A549 (cell line): ENCODE measurements at regions not wholly inside any gene's neighbourhood (a gene's known extent, or its start where the extent isn't known, plus 50 kb on each side); places are given as distances from the start of the nearest gene placed in this dataset.

Experiments used
- ATAC-seq, 2 experiments: fragments of 200-7000 bp in 1 of 2; fragments of >200 bp in 1 of 2; cut with Nextera tagmentation in 1 of 2; cut with Tn5 transposase in 1 of 2; 3 replicates each; pipeline versions ENCODE4 v1.8.0 to v1.9.1; 2018 to 2020; ENCODE audit warnings: mild to moderate bottlenecking in 1 of 2, moderate library complexity in 1 of 2
- CTCF ChIA-PET: fragments of 300-600 bp; sonication (Branson Sonifier 250); formaldehyde crosslinking; extraction: SDS; loops from one replicate; lab custom pipeline; 2021; ENCODE audit warnings: antibody characterized with exemption, inconsistent platforms; lab: Yijun Ruan, JAX
- POLR2A ChIA-PET: fragments of 350-600 bp; formaldehyde crosslinking; extraction: SDS; loops from one replicate; lab custom pipeline; 2021; ENCODE audit warnings: antibody characterized with exemption, inconsistent platforms; lab: Yijun Ruan, JAX
- DNase-seq, 2 experiments: peaks; one replicate each; pipeline versions ENCODE4 v3.0.0 to v3.0.0-alpha.2; 2011 to 2016; ENCODE audit warnings: low read depth in 1 of 2, low spot score in 1 of 2
- FAIRE-seq: peaks from 2 replicates; lab custom pipeline; 2011; peaks lifted over from hg19 to GRCh38; lab: Jason Lieb, UNC
- H3K27ac ChIP-seq, 2 experiments: fragments of >200 bp; sonication (Bioruptor Twin); formaldehyde crosslinking; 3 replicates each; pipeline ENCODE4 v1.5.1; 2016 to 2017
- H3K4me1 ChIP-seq: fragments of >200 bp; sonication (Bioruptor Twin); formaldehyde crosslinking; 3 replicates; pipeline ENCODE4 v1.6.1; 2016
- H3K4me2 ChIP-seq: fragments of >200 bp; sonication (Bioruptor Twin); formaldehyde crosslinking; 3 replicates; pipeline ENCODE4 v1.6.1; 2016
- H3K4me3 ChIP-seq: fragments of >200 bp; sonication (Bioruptor Twin); formaldehyde crosslinking; 3 replicates; pipeline ENCODE4 v1.5.1; 2016
- H3K9me3 ChIP-seq: fragments of >200 bp; sonication (Bioruptor Twin); formaldehyde crosslinking; 3 replicates; pipeline ENCODE4 v1.6.1; 2016
- BHLHE40 ChIP-seq: IDR thresholded peaks from 2 replicates; pipeline ENCODE4 v1.6.1; 2012; ENCODE audit warnings: low read depth, low read length, inconsistent platforms
- CEBPB ChIP-seq, 2 experiments: fragments of >200 bp in 1 of 2; sonication (Bioruptor Twin) in 1 of 2; formaldehyde crosslinking in 1 of 2; IDR thresholded peaks; 2 replicates each; pipeline ENCODE4 v1.6.1; 2012 to 2016
- CHD4 ChIP-seq: fragments of 200-600 bp; sonication (generic); IDR thresholded peaks from 2 replicates; pipeline ENCODE4 v1.6.1; 2016; ENCODE audit warnings: antibody characterized with exemption, mild to moderate bottlenecking, borderline replicate concordance
- E2F6 ChIP-seq: IDR thresholded peaks from 2 replicates; pipeline ENCODE4 v1.6.1; 2012; ENCODE audit warnings: low read depth, borderline replicate concordance
- FOSB ChIP-seq: fragments of 250-450 bp; sonication (Bioruptor Pico); IDR thresholded peaks from 2 replicates; pipeline ENCODE4 v1.5.0; 2020; ENCODE audit warnings: mild to moderate bottlenecking, moderate library complexity
- FOSL2 ChIP-seq, 2 experiments: fragments of 450-650 bp in 1 of 2; fragments of >200 bp in 1 of 2; sonication (Bioruptor Twin) in 1 of 2; formaldehyde crosslinking; IDR thresholded peaks; 2 replicates each; pipeline versions ENCODE4 v1.5.0 to v1.6.1; 2016 to 2020; ENCODE audit warnings: mild to moderate bottlenecking in 1 of 2, moderate library complexity in 1 of 2
- FOXS1 ChIP-seq: fragments of 250-450 bp; sonication (Bioruptor Pico); IDR thresholded peaks from 2 replicates; pipeline ENCODE4 v1.5.0; 2020; ENCODE audit warnings: mild to moderate bottlenecking, moderate library complexity
- GATA3 ChIP-seq: IDR thresholded peaks from 2 replicates; pipeline ENCODE4 v1.6.1; 2012; ENCODE audit warnings: borderline replicate concordance
- HEYL ChIP-seq: fragments of 250-450 bp; sonication (Bioruptor Pico); IDR thresholded peaks from 2 replicates; pipeline ENCODE4 v1.8.0; 2021; ENCODE audit warnings: mild to moderate bottlenecking, moderate library complexity
- HMGXB4 ChIP-seq: fragments of 250-450 bp; sonication (Bioruptor Pico); IDR thresholded peaks from 2 replicates; pipeline ENCODE4 v1.5.0; 2021; ENCODE audit warnings: mild to moderate bottlenecking, moderate library complexity, borderline replicate concordance
- HOXA7 ChIP-seq: fragments of 250-450 bp; sonication (Bioruptor Pico); IDR thresholded peaks from 2 replicates; pipeline ENCODE4 v1.5.0; 2020; ENCODE audit warnings: mild to moderate bottlenecking, moderate library complexity
- HOXB13 ChIP-seq: fragments of 250-450 bp; sonication (Bioruptor Pico); IDR thresholded peaks from 2 replicates; pipeline ENCODE4 v1.5.0; 2020; ENCODE audit warnings: low read depth, mild to moderate bottlenecking, moderate library complexity
- KDM1A ChIP-seq: fragments of 200-600 bp; sonication (generic); IDR thresholded peaks from 2 replicates; pipeline ENCODE4 v1.6.1; 2016; ENCODE audit warnings: low read depth, mild to moderate bottlenecking
- KDM5A ChIP-seq: fragments of 200-600 bp; sonication (generic); IDR thresholded peaks from 2 replicates; pipeline ENCODE4 v1.6.1; 2016; ENCODE audit warnings: antibody characterized with exemption, mild to moderate bottlenecking
- MAFK ChIP-seq: fragments of 450-650 bp; IDR thresholded peaks from 2 replicates; pipeline ENCODE4 v1.6.1; 2014; ENCODE audit not compliant: partially characterized antibody
- NR3C1 ChIP-seq: fragments of >200 bp; sonication (Bioruptor Twin); formaldehyde crosslinking; IDR thresholded peaks from 3 replicates; pipeline ENCODE4 v1.6.1; 2017
- RARB ChIP-seq: fragments of 250-450 bp; sonication (Bioruptor Pico); IDR thresholded peaks from 2 replicates; pipeline ENCODE4 v1.8.0; 2021; ENCODE audit warnings: mild to moderate bottlenecking, moderate library complexity
- RFX5 ChIP-seq: fragments of 450-650 bp; IDR thresholded peaks from 2 replicates; pipeline ENCODE4 v1.7.1; 2014; ENCODE audit warnings: antibody characterized with exemption, mild to moderate bottlenecking, moderate library complexity
- SMC3 ChIP-seq: fragments of >200 bp; sonication (Bioruptor Twin); formaldehyde crosslinking; IDR thresholded peaks from 3 replicates; pipeline ENCODE4 v1.6.1; 2018; ENCODE audit warnings: inconsistent platforms
- ZC3H11A ChIP-seq: fragments of 450-650 bp; IDR thresholded peaks from 2 replicates; pipeline ENCODE4 v1.6.1; 2014; ENCODE audit warnings: antibody characterized with exemption, mild to moderate bottlenecking
- ZFP36 ChIP-seq: fragments of 450-650 bp; IDR thresholded peaks from 2 replicates; pipeline ENCODE4 v1.6.1; 2014; ENCODE audit warnings: borderline replicate concordance; ENCODE audit not compliant: partially characterized antibody
- ZNF302 ChIP-seq: fragments of 250-450 bp; sonication (Bioruptor Pico); IDR thresholded peaks from 2 replicates; pipeline ENCODE4 v1.9.0; 2021; ENCODE audit warnings: inconsistent platforms, mild to moderate bottlenecking, moderate library complexity
- ZSCAN20 ChIP-seq: fragments of 250-450 bp; sonication (Bioruptor Pico); IDR thresholded peaks from 2 replicates; pipeline ENCODE4 v1.8.0; 2022; ENCODE audit warnings: mild to moderate bottlenecking, moderate library complexity
- WGBS: methylation state at CpG from one replicate; pipeline ENCODE4 v1.1.6; 2017; ENCODE audit errors: missing lambda C conversion rate; 5-methylcytosine and 5-hydroxymethylcytosine counted together

GRCh38 chr10:52662256-52662655, 110.3 kb downstream of the MBL2 start:
- no peak for TF ChIP-seq CEBPB (IDR thresholded peaks at IDR 0.05)
- TF ChIP-seq ZFP36 = no peak
- no peak for TF ChIP-seq HEYL
- TF ChIP-seq HOXA7 (CRISPR knock-in tag) = no peak
- no peak for TF ChIP-seq MAFK
- TF ChIP-seq FOSB (CRISPR knock-in tag) = no peak
- no peak for TF ChIP-seq E2F6
- no peak for TF ChIP-seq HOXB13 (CRISPR knock-in tag)
- TF ChIP-seq ZNF302 = no peak
- no peak overlapping the region for H3K27ac ChIP-seq
- 26% methylated on average over 1 of the region's 1 CpG for WGBS
- no peaks in the 10 kb centered on the region for H3K4me1 ChIP-seq
- no peak overlapping the region for H3K4me3 ChIP-seq
- ChIA-PET CTCF (no interaction called here), POLR2A (no interaction called here)
- peaks cover 6% of the 10 kb centered on the region; the same call in 1 of the 3 replicates for H3K9me3 ChIP-seq
- FAIRE-seq = no peak
- no peak for DNase-seq
- no peak for ATAC-seq
- H3K4me2 ChIP-seq = no peak overlapping the region

- TF ChIP-seq SMC3 (no peak), FOSL2 (IDR thresholded peaks at IDR 0.05) (no peak), FOSL2 (CRISPR knock-in tag; IDR thresholded peaks at IDR 0.05) (no peak), MAFK (no peak), RARB (CRISPR knock-in tag) (no peak), FOXS1 (no peak), BHLHE40 (no peak), ZC3H11A (no peak), HEYL (no peak), KDM5A (no peak)
- DNase-seq (no peak), FAIRE-seq (no peak), ATAC-seq (no peak)
- Histone ChIP-seq H3K4me2 (no peak overlapping the region), H3K4me3 (no peak overlapping the region), H3K27ac (no peak overlapping the region), H3K9me3 (peaks cover 6% of the 10 kb centered on the region; the same call in 1 of the 3 replicates), H3K4me1 (no peaks in the 10 kb centered on the region)
- ChIA-PET CTCF (no interaction called here), POLR2A (no interaction called here)
- 20% methylated on average over 3 of the region's 3 CpGs for WGBS
These were observed 109.4 kb downstream of the MBL2 start for GRCh38 chr10:52663161-52663560.

DNA sequence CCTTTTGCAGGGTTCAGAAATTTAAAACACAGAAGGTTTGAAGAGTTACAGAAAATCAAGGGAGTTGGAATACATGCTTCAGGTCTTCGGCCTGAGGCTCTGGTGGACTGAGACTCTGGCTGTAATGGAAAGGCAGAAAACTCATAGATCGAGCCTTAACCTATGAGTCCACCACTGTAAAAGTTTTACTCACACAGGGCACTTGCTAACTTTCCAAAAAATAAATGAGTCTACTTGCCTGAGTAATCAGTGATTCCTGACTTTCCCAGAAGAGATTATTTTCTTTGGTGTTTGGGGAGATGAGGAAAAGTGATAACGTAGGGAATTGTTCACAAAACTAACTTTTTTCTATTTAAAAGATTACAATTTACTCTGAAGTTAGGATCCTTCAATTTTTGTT, 108.0 kb downstream of the MBL2 start:
- 18% methylated on average over 3 of the region's 3 CpGs for WGBS
- ATAC-seq (no peak), DNase-seq (no peak), FAIRE-seq (no peak)
- H3K9me3 ChIP-seq = peaks cover 6% of the 10 kb centered on the region; the same call in 1 of the 3 replicates
- H3K4me1 ChIP-seq = no peaks in the 10 kb centered on the region
- H3K4me2 ChIP-seq = no peak overlapping the region
- ChIA-PET POLR2A (no interaction called here), CTCF (interaction anchor here (0.8 kb wide), 1 partner anchor 27 kb away, joined by 3 read pairs; no protein-coding TSS in a partner anchor)
- no peak for TF ChIP-seq RFX5
- no peak for TF ChIP-seq NR3C1
- no peak overlapping the region for H3K4me3 ChIP-seq
- no peak overlapping the region for H3K27ac ChIP-seq

DNA sequence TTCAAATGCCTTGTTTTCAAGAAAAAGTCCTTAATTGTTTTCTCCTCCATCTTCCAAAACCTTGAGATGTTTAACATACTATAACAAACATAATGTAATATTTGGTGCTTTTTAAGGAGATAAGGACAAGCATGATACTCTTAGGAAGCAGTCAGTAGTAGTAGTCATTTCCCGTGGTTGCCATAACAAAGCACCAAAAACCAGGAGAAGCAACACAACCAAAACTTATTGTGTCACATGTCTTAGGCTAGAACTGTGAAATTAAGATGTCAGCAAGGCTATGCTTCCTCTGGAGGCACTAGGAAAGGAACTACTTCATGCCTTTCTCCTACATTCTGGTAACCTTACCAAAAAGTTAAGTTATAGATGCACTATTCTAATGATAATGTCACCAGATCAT, 106.8 kb downstream of the MBL2 start:
- ChIA-PET CTCF (no interaction called here), POLR2A (no interaction called here)
- H3K4me1 ChIP-seq = no peaks in the 10 kb centered on the region
- WGBS = 3% methylated on average over 1 of the region's 1 CpG
- no peak for TF ChIP-seq ZSCAN20
- H3K9me3 ChIP-seq = peaks cover 6% of the 10 kb centered on the region; the same call in 1 of the 3 replicates
- ATAC-seq (no peak), FAIRE-seq (no peak), DNase-seq (no peak)
- H3K27ac ChIP-seq = no peak overlapping the region
- H3K4me3 ChIP-seq = no peak overlapping the region
- H3K4me2 ChIP-seq = no peak overlapping the region

- WGBS = 16% methylated on average over 1 of the region's 1 CpG
- DNase-seq = no peak
- CTCF ChIA-PET = interaction anchor here (0.8 to 1.5 kb wide), 2 partner anchors 23 to 113 kb away, joined by 4 read pairs; no protein-coding TSS in a partner anchor
- Histone ChIP-seq H3K9me3 (peaks cover 6% of the 10 kb centered on the region; the same call in 1 of the 3 replicates), H3K27ac (no peak overlapping the region), H3K4me3 (no peak overlapping the region)
- POLR2A ChIA-PET = no interaction called here
- ATAC-seq = no peak
- TF ChIP-seq HMGXB4 (CRISPR knock-in tag) (no peak), KDM1A (no peak), CHD4 (no peak), GATA3 (no peak), CEBPB (IDR thresholded peaks at IDR 0.05) (no peak), FOSB (CRISPR knock-in tag) (no peak), MAFK (no peak)
- TF ChIP-seq, all 56 proteins: peak for 0
- Histone ChIP-seq H3K4me2 (no peak overlapping the region), H3K4me1 (no peaks in the 10 kb centered on the region)
- no peak for FAIRE-seq
These were observed 105.7 kb downstream of the MBL2 start for GRCh38 chr10:52666931-52667330.
